Stimulated activated CD8-positive, alpha-beta memory T cell treated with anti-CD3 and anti-CD28 coated beads, Interleukin-12 subunit alpha, Interleukin-12 subunit beta, amount 100 ng/mL, for 4 hours (primary cell): ENCODE measurements at regions not wholly inside any gene's neighbourhood (a gene's known extent, or its start where the extent isn't known, plus 50 kb on each side); places are given as distances from the start of the nearest gene placed in this dataset.

Source experiments
- DNase-seq: peaks from one replicate; pipeline ENCODE4 v3.0.0-alpha.2; 2020; ENCODE audit warnings: low read depth

GRCh38 chr11:45436966-45437365 lies 150.8 kb upstream of the SYT13 start:
- DNase-seq, result no peak

- DNase-seq, result no peak
Observed at GRCh38 chr11:45436118-45436517, 150.0 kb upstream of the SYT13 start.

- DNase-seq, result no peak
Observed at GRCh38 chr11:45435706-45436105, 149.6 kb upstream of the SYT13 start.

- no peak for DNase-seq
Observed at GRCh38 chr11:45432910-45433309, 146.8 kb upstream of the SYT13 start.

- no peak for DNase-seq
Observed at GRCh38 chr11:45432100-45432499, 146.0 kb upstream of the SYT13 start.

- DNase-seq, result no peak
Observed at GRCh38 chr11:45431046-45432018, 145.2 kb upstream of the SYT13 start.

- DNase-seq, result no peak
Observed at GRCh38 chr11:45430361-45430760, 144.2 kb upstream of the SYT13 start.

- DNase-seq, result no peak
Observed at GRCh38 chr11:45429719-45430118, 143.6 kb upstream of the SYT13 start.

- DNase-seq, result no peak
Observed at GRCh38 chr11:45428541-45429230, 142.5 kb upstream of the SYT13 start.

GRCh38 chr11:45428116-45428515 lies 142.0 kb upstream of the SYT13 start:
- no peak for DNase-seq

GRCh38 chr11:45424411-45425180 lies 138.5 kb upstream of the SYT13 start:
- DNase-seq, result no peak

GRCh38 chr11:45423475-45424120 lies 137.5 kb upstream of the SYT13 start:
- DNase-seq, result no peak

GRCh38 chr11:45423036-45423435 lies 136.9 kb upstream of the SYT13 start:
- DNase-seq, result no peak

- DNase-seq, result no peak
Observed at GRCh38 chr11:45414088-45414487, 127.9 kb upstream of the SYT13 start.

GRCh38 chr11:45413156-45413858 lies 127.2 kb upstream of the SYT13 start:
- no peak for DNase-seq

GRCh38 chr11:45412521-45412920 lies 126.4 kb upstream of the SYT13 start:
- DNase-seq, result no peak

GRCh38 chr11:45412051-45412471 lies 125.9 kb upstream of the SYT13 start:
- no peak for DNase-seq

- no peak for DNase-seq
Observed at GRCh38 chr11:45411228-45411946, 125.2 kb upstream of the SYT13 start.

- DNase-seq, result no peak
Observed at GRCh38 chr11:45410391-45411227, 124.5 kb upstream of the SYT13 start.

GRCh38 chr11:45409587-45409986 lies 123.4 kb upstream of the SYT13 start:
- no peak for DNase-seq
